ENCODE measurements at regions not wholly inside any gene's neighbourhood (a gene's known extent, or its start where the extent isn't known, plus 50 kb on each side); places are given as distances from the start of the nearest gene placed in this dataset.

DNA sequence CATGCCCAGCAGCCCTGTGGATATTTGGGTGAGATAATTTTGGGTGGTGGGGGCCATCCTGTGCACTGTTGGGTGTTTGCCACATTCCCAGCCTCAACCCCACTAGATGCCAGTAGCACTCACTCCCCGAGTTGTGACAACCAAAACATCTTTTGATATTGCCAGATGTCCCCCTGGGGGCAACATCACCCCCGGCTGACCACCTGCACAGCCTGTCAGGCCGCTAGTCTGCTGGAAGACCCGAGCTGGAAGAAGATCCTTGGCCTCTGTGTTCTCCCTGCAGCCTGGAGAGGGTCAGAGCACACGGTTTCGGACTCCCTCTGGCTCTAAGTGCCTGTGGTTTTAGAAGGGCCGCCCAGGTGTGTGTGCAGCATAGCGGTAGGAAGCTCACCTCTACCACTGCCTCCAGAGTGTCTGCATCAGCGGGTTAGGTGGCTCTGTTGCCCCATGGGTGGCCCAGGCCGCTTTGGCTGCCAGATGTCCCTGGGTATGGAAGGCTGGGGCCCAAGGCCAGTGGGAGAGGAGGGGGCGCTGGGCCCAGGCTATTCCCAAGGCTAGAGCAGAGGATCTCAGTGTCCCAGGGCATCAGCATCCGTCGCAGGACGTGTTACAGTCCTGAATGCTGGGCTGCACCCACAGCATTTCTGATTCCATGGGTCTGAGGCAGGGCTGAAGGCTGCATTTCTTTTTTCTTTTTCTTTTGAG, 195.8 kb upstream of the GSE1 start:
- FAIRE-seq (no peak), DNase-seq (ENCODE audit: insufficient read length, low spot score) (no peak)
- TF ChIP-seq POLR2A (IDR thresholded peaks at IDR 0.05; ENCODE audit: low read depth, low read length), result no peak

DNA sequence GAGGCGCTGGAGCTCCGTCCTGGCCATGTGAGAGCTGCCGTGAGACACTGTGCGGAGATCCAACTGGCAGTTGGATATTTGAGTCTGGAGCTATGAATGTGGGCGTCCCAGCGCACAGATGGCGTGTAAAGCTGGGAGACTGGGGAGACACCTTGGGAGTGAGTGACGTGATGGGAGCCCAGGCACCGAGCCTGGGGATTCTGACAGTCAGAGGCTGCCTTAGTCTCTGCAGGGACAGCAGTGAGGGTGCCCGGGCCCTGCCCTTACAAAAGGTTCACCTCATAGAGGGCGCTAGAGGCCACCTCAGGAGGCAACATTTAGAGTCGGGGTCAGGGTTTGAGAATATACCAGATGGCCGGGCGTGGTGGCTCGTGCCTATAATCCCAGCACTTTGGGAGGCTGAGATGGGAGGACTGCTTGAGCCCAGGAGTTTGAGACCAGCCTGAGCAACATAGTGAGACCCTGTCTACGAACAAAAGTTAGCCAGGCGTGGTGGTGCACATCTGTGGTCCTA, 194.1 kb upstream of the GSE1 start:
- no peak for DNase-seq (ENCODE audit: insufficient read length, low spot score)
- no peak for TF ChIP-seq POLR2A (IDR thresholded peaks at IDR 0.05; ENCODE audit: low read depth, low read length)
- no peak for FAIRE-seq

DNA sequence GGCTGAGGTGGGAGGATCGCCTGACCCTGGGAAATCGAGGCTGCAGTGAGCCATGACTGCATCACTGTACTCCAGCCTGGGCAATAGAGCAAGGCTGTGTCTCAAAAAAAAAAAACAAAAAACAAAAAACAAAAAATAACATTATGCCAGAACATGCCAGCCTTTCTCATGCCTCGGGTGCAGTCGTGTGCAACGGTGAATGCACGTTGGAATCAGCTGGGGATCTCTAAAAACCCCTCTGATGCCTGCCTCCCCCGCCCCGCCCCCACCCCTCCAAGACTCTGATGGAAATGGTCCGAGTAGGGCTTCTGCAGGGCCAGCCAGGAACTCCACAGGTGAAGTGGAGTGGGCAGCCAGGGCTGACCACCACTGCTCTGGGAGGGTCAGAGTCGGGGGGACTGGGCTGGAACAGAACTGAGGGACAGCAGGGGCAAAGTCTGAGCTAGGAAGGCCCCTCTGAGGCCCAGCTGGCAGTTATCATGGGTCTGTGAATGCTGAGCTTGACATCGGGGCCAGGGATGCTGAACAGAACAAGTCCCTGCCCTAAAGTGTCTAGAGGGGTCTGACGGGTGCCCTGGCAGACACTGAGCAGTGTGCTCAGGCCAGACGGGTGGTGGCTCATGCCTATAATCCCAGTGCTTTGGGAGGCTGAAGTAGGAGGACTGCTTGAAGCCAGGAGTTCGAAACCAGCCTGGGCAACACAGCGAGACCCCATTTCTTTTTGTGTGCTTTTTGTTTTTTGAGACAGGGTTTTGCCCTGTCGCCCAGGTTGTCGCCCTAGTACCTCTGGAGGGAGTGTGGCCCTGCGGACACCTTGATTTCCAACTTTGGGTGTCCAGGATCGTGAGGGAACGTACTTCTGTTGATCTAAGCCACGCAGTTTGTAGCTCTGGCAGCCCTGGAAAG, 193.4 kb upstream of the GSE1 start:
- no peak for FAIRE-seq
- no peak for TF ChIP-seq POLR2A (IDR thresholded peaks at IDR 0.05; ENCODE audit: low read depth, low read length)

GRCh38 chr16:85420501-85421337, 192.4 kb upstream of the GSE1 start:
- no peak for FAIRE-seq

More for the DNA sequence above, 193.4 kb upstream of the GSE1 start:
- no peak for DNase-seq (ENCODE audit: insufficient read length, low spot score)

DNA sequence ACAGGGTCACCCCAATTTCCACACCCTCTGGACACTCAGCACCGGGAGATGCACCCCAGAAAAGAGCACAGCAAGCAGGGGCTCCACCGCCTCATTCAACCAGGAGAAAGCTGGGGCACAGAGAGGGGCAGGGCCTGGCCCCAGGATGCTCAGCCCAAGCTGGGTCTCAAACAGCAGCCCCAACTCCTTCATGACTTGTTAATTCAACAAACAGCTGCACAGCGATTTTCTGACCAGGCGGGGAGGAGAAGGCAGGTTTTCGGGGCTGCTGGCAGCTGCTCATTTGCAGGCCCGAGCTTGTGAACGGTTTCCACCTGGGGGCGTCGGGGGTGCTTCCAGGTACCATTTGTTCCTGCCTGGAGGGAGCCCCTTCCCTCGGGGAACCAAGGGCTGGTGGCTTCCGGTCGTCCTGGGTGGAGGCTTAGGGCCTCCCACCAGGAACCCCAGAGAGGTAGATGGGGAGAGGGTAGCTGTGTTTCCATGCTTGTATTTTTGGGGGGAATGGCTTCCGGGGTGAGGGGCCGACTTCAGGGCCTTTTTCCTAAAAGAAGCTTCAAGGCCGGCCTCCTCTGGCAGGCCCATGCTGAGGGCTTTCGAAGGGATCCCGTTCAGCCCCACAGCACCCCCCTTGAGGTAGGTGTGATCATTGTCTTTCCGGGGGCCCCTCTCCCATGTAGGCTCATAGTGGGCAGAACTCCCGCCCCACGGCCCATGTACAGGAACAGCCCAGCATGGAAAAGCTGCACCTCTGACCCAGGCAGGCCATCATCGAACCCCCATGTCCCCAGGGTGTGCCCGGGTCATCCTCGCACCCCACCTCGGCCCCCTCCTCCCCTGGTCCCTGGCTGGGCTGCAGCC, 191.6 kb upstream of the GSE1 start:
- DNase-seq (ENCODE audit: insufficient read length, low spot score) (no peak), FAIRE-seq (no peak)
- TF ChIP-seq POLR2A (IDR thresholded peaks at IDR 0.05; ENCODE audit: low read depth, low read length), result no peak

More at GRCh38 chr16:85420501-85421337, 192.4 kb upstream of the GSE1 start:
- peak; percentile 84 for DNase-seq (ENCODE audit: insufficient read length, low spot score)
- no peak for TF ChIP-seq POLR2A (IDR thresholded peaks at IDR 0.05; ENCODE audit: low read depth, low read length)

DNA sequence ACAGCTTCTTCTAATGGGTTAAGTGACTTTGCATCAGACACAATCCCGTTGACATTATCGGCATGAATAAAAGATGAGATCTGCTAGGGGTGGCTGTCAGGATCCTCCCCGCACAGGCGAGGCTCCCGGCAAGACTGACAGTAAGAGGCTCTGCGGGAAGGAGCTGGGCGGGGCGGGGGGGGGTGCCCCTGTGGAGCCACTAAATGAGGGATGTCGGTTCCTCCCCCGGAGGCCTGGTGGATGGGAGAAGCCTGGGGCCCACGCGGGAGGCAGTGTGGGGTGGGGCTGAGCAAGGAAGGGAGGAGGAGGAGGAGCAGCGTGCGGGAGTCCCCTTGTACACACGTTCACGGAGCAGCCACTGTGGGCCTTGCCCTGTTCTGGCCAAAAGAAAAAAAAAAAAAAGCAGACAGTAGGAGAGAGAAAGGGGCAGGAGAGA, 190.9 kb upstream of the GSE1 start:
- DNase-seq (ENCODE audit: insufficient read length, low spot score), result no peak
- no peak for TF ChIP-seq POLR2A (IDR thresholded peaks at IDR 0.05; ENCODE audit: low read depth, low read length)
- no peak for FAIRE-seq

- no peak for DNase-seq (ENCODE audit: insufficient read length, low spot score)
- FAIRE-seq, result no peak
- no peak for TF ChIP-seq POLR2A (IDR thresholded peaks at IDR 0.05; ENCODE audit: low read depth, low read length)
These were observed 190.2 kb upstream of the GSE1 start for GRCh38 chr16:85422632-85423550.

DNA sequence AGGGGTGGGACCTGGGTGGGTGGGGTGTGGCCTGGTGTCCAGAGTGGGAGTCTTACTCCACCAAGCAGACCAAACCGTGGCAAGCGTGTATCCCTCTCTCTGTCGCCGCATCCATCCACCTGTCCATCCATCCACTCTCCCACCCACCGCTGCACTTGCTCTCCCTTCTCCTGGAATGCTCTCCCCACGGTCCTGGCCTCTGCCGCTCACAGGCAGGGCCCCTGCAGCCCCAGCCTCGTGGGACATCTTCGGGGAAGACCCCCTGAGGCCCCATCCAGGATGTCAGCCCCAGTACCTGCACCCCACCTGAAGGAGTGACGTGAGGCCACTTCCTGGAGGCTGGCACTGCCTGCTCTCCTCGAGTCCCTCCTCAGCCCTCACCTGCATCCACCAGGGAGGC, 189.5 kb upstream of the GSE1 start:
- TF ChIP-seq POLR2A (IDR thresholded peaks at IDR 0.05; ENCODE audit: low read depth, low read length), result no peak
- FAIRE-seq, result no peak
- DNase-seq (ENCODE audit: insufficient read length, low spot score), result no peak

GRCh38 chr16:85424260-85425073, 188.7 kb upstream of the GSE1 start:
- DNase-seq (ENCODE audit: insufficient read length, low spot score) (no peak), FAIRE-seq (no peak)
- TF ChIP-seq POLR2A (IDR thresholded peaks at IDR 0.05; ENCODE audit: low read depth, low read length), result no peak

- FAIRE-seq, result no peak
- no peak for TF ChIP-seq POLR2A (IDR thresholded peaks at IDR 0.05; ENCODE audit: low read depth, low read length)
- no peak for DNase-seq (ENCODE audit: insufficient read length, low spot score)
These were observed 188.0 kb upstream of the GSE1 start for GRCh38 chr16:85425074-85425662.

DNA sequence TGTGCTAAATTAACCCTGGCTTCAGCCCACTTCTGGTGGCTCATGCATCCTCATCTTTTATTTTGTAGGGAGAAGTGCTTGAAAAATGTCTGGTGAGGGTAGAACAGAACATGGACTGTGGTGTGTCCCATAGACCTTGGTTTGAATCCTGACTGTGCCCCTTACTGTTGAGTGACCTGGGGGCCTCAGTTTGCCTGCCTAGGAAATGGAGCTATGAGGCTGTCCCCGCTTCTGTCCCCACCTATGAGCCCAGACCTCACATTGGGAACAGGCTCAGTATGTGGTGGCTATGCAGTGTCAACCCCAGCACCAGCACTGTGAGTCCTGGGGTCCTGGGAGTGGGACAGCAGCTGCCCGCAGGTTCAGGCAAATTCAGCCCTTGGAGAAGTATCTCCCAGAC, 186.3 kb upstream of the GSE1 start:
- no peak for TF ChIP-seq POLR2A (IDR thresholded peaks at IDR 0.05; ENCODE audit: low read depth, low read length)
- FAIRE-seq (no peak), DNase-seq (ENCODE audit: insufficient read length, low spot score) (no peak)
